Embryonic facial prominence (tissue), 1 donor: ENCODE measurements at regions not wholly inside any gene's neighbourhood (a gene's known extent, or its start where the extent isn't known, plus 50 kb on each side); places are given as distances from the start of the nearest gene placed in this dataset.
A peak's percentile ranks its signal among the peaks of the same experiment; 100 is the strongest.

Source experiments
- DNase-seq: peaks from one replicate; pipeline ENCODE4 v3.0.0-alpha.2; 2016; ENCODE audit errors: extremely low spot score

- no peak for DNase-seq
These were observed 368.5 kb upstream of the ZNF507 start for GRCh38 chr19:31976775-31977536.

GRCh38 chr19:31979362-31979761 is 366.0 kb upstream of the ZNF507 start:
- no peak for DNase-seq

GRCh38 chr19:31979949-31980670 is 365.3 kb upstream of the ZNF507 start:
- no peak for DNase-seq

- DNase-seq = no peak
These were observed 364.6 kb upstream of the ZNF507 start for GRCh38 chr19:31980796-31981195.

- no peak for DNase-seq
These were observed 363.9 kb upstream of the ZNF507 start for GRCh38 chr19:31981545-31981944.

- DNase-seq = no peak
These were observed 361.8 kb upstream of the ZNF507 start for GRCh38 chr19:31983647-31984046.

GRCh38 chr19:31985001-31985605 is 360.3 kb upstream of the ZNF507 start:
- DNase-seq = no peak

GRCh38 chr19:31986951-31987350 is 358.5 kb upstream of the ZNF507 start:
- no peak for DNase-seq

- DNase-seq = no peak
These were observed 357.2 kb upstream of the ZNF507 start for GRCh38 chr19:31988256-31988655.

GRCh38 chr19:31991984-31992655 is 353.3 kb upstream of the ZNF507 start:
- DNase-seq = no peak

- DNase-seq = no peak
These were observed 352.7 kb upstream of the ZNF507 start for GRCh38 chr19:31992750-31993149.

- no peak for DNase-seq
These were observed 349.9 kb upstream of the ZNF507 start for GRCh38 chr19:31995546-31995945.

- DNase-seq = no peak
These were observed 335.3 kb upstream of the ZNF507 start for GRCh38 chr19:32010071-32010470.

GRCh38 chr19:32012206-32012605 is 333.2 kb upstream of the ZNF507 start:
- DNase-seq = no peak

GRCh38 chr19:32012886-32013631 is 332.4 kb upstream of the ZNF507 start:
- no peak for DNase-seq

- DNase-seq = no peak
These were observed 328.0 kb upstream of the ZNF507 start for GRCh38 chr19:32017176-32017953.

- DNase-seq = peak; percentile 10
These were observed 327.4 kb upstream of the ZNF507 start for GRCh38 chr19:32018014-32018413.

GRCh38 chr19:32020538-32020937 is 324.9 kb upstream of the ZNF507 start:
- no peak for DNase-seq

GRCh38 chr19:32022044-32022640 is 323.3 kb upstream of the ZNF507 start:
- no peak for DNase-seq
